ENCODE measurements at regions not wholly inside any gene's neighbourhood (a gene's known extent, or its start where the extent isn't known, plus 50 kb on each side); places are given as distances from the start of the nearest gene placed in this dataset.

- no peaks in the 10 kb centered on the region for H3K4me1 ChIP-seq (ENCODE audit: control insufficient read depth, insufficient read depth, low read depth, low read length)
Observed at GRCh38 chr1:229964281-229964680, 102.8 kb upstream of the GALNT2 start.

GRCh38 chr1:229970714-229971113 lies 96.3 kb upstream of the GALNT2 start:
- H2BK5ac ChIP-seq (ENCODE audit: low read depth, low read length, poor library complexity, severe bottlenecking) = no peak overlapping the region
- peaks cover 2% of the 10 kb centered on the region for H3K4me1 ChIP-seq (ENCODE audit: control insufficient read depth, insufficient read depth, low read depth, low read length)
- H3K9ac ChIP-seq (ENCODE audit: low read length) = no peak overlapping the region
- no peak overlapping the region for H2BK15ac ChIP-seq (ENCODE audit: low read depth, poor library complexity, severe bottlenecking)
- H3K4me2 ChIP-seq (ENCODE audit: low read length, poor library complexity, severe bottlenecking) = no peak overlapping the region
- 87% methylated on average over 7 of the region's 8 CpGs for WGBS
- H3K27me3 ChIP-seq (ENCODE audit: control insufficient read depth in 1 of 2, insufficient read depth in 1 of 2, low read length in 2 of 2) = peaks cover 0 to 7% of the 10 kb centered on the region in 2 experiments
- no peak overlapping the region for H2BK120ac ChIP-seq (ENCODE audit: low read depth, low read length)
- no peak overlapping the region for H4K8ac ChIP-seq (ENCODE audit: low read length)
- no peak overlapping the region for H2BK12ac ChIP-seq (ENCODE audit: low read length in 2 of 2)
- no peak overlapping the region for H3K4ac ChIP-seq (ENCODE audit: low read depth in 1 of 2, low read length in 2 of 2)
- H3K27ac ChIP-seq (ENCODE audit: low read length, poor library complexity, severe bottlenecking) = no peak overlapping the region
- H2AK5ac ChIP-seq (ENCODE audit: low read length, severe bottlenecking) = no peak overlapping the region
- peaks cover 5% of the 10 kb centered on the region for H3K9me3 ChIP-seq (ENCODE audit: control insufficient read depth, low read length)
- no peak overlapping the region for H3K14ac ChIP-seq (ENCODE audit: low read length in 2 of 2)
- no peak overlapping the region for H4K91ac ChIP-seq (ENCODE audit: low read length)
- DNase-seq = no peak
- no peaks in the 10 kb centered on the region for H3K79me1 ChIP-seq (replicated peaks; ENCODE audit: low read length, poor library complexity, severe bottlenecking)
- no peak overlapping the region for H3K18ac ChIP-seq (ENCODE audit: low read depth in 1 of 2, low read length in 2 of 2)
- no peak overlapping the region for H3K23ac ChIP-seq (ENCODE audit: low read length in 2 of 2)
- no peak overlapping the region for H2AFZ ChIP-seq (ENCODE audit: low read depth, low read length)
- no peak overlapping the region for H3K4me3 ChIP-seq (ENCODE audit: insufficient read depth in 1 of 2, low read depth in 1 of 2, low read length in 2 of 2)
- H3K36me3 ChIP-seq (ENCODE audit: control insufficient read depth in 1 of 2, insufficient read depth in 2 of 2, low read depth in 1 of 2, low read length in 2 of 2) = no peaks in the 10 kb centered on the region

More at GRCh38 chr1:229964281-229964680, 102.8 kb upstream of the GALNT2 start:
- H3K27ac ChIP-seq (ENCODE audit: low read length, poor library complexity, severe bottlenecking) = no peak overlapping the region
- no peak for DNase-seq
- H3K4me2 ChIP-seq (ENCODE audit: low read length, poor library complexity, severe bottlenecking) = no peak overlapping the region
- WGBS = 80% methylated on average over 1 of the region's 2 CpGs
- H3K23ac ChIP-seq (ENCODE audit: low read length in 2 of 2) = no peak overlapping the region
- no peaks in the 10 kb centered on the region for H3K79me1 ChIP-seq (replicated peaks; ENCODE audit: low read length, poor library complexity, severe bottlenecking)
- no peak overlapping the region for H3K4ac ChIP-seq (ENCODE audit: low read depth in 1 of 2, low read length in 2 of 2)
- no peak overlapping the region for H3K4me3 ChIP-seq (ENCODE audit: insufficient read depth in 1 of 2, low read depth in 1 of 2, low read length in 2 of 2)
- no peak overlapping the region for H2BK15ac ChIP-seq (ENCODE audit: low read depth, poor library complexity, severe bottlenecking)
- no peak overlapping the region for H2AK5ac ChIP-seq (ENCODE audit: low read length, severe bottlenecking)
- no peak overlapping the region for H3K14ac ChIP-seq (ENCODE audit: low read length in 2 of 2)
- no peak overlapping the region for H2BK12ac ChIP-seq (ENCODE audit: low read length in 2 of 2)
- no peak overlapping the region for H2BK120ac ChIP-seq (ENCODE audit: low read depth, low read length)
- no peak overlapping the region for H2AFZ ChIP-seq (ENCODE audit: low read depth, low read length)
- H2BK5ac ChIP-seq (ENCODE audit: low read depth, low read length, poor library complexity, severe bottlenecking) = no peak overlapping the region
- no peak overlapping the region for H3K9ac ChIP-seq (ENCODE audit: low read length)
- no peak overlapping the region for H4K91ac ChIP-seq (ENCODE audit: low read length)
- H4K8ac ChIP-seq (ENCODE audit: low read length) = no peak overlapping the region
- H3K27me3 ChIP-seq (ENCODE audit: control insufficient read depth in 1 of 2, insufficient read depth in 1 of 2, low read length in 2 of 2) = peaks cover 0 to 3% of the 10 kb centered on the region in 2 experiments
- no peaks in the 10 kb centered on the region for H3K9me3 ChIP-seq (ENCODE audit: control insufficient read depth, low read length)
- no peaks in the 10 kb centered on the region for H3K36me3 ChIP-seq (ENCODE audit: control insufficient read depth in 1 of 2, insufficient read depth in 2 of 2, low read depth in 1 of 2, low read length in 2 of 2)
- H3K18ac ChIP-seq (ENCODE audit: low read depth in 1 of 2, low read length in 2 of 2) = no peak overlapping the region

GRCh38 chr1:229971141-229971540 lies 95.9 kb upstream of the GALNT2 start:
- no peaks in the 10 kb centered on the region for H3K36me3 ChIP-seq (ENCODE audit: control insufficient read depth in 1 of 2, insufficient read depth in 2 of 2, low read depth in 1 of 2, low read length in 2 of 2)
- H3K9ac ChIP-seq (ENCODE audit: low read length) = no peak overlapping the region
- no peak overlapping the region for H2AK5ac ChIP-seq (ENCODE audit: low read length, severe bottlenecking)
- H3K4ac ChIP-seq (ENCODE audit: low read depth in 1 of 2, low read length in 2 of 2) = no peak overlapping the region
- H3K14ac ChIP-seq (ENCODE audit: low read length in 2 of 2) = no peak overlapping the region
- H2AFZ ChIP-seq (ENCODE audit: low read depth, low read length) = no peak overlapping the region
- H2BK12ac ChIP-seq (ENCODE audit: low read length in 2 of 2) = no peak overlapping the region
- no peak overlapping the region for H3K27ac ChIP-seq (ENCODE audit: low read length, poor library complexity, severe bottlenecking)
- H3K4me2 ChIP-seq (ENCODE audit: low read length, poor library complexity, severe bottlenecking) = no peak overlapping the region
- no peak overlapping the region for H3K4me3 ChIP-seq (ENCODE audit: insufficient read depth in 1 of 2, low read depth in 1 of 2, low read length in 2 of 2)
- no peak overlapping the region for H3K23ac ChIP-seq (ENCODE audit: low read length in 2 of 2)
- peaks cover 9% of the 10 kb centered on the region for H3K9me3 ChIP-seq (ENCODE audit: control insufficient read depth, low read length)
- H3K79me1 ChIP-seq (replicated peaks; ENCODE audit: low read length, poor library complexity, severe bottlenecking) = no peaks in the 10 kb centered on the region
- no peak overlapping the region for H2BK15ac ChIP-seq (ENCODE audit: low read depth, poor library complexity, severe bottlenecking)
- H2BK120ac ChIP-seq (ENCODE audit: low read depth, low read length) = no peak overlapping the region
- DNase-seq = no peak
- 90% methylated on average over 13 of the region's 13 CpGs for WGBS
- H2BK5ac ChIP-seq (ENCODE audit: low read depth, low read length, poor library complexity, severe bottlenecking) = no peak overlapping the region
- no peak overlapping the region for H4K8ac ChIP-seq (ENCODE audit: low read length)
- H3K18ac ChIP-seq (ENCODE audit: low read depth in 1 of 2, low read length in 2 of 2) = no peak overlapping the region
- H3K4me1 ChIP-seq (ENCODE audit: control insufficient read depth, insufficient read depth, low read depth, low read length) = peaks cover 2% of the 10 kb centered on the region
- H3K27me3 ChIP-seq (ENCODE audit: control insufficient read depth in 1 of 2, insufficient read depth in 1 of 2, low read length in 2 of 2) = peaks cover 0 to 7% of the 10 kb centered on the region in 2 experiments
- H4K91ac ChIP-seq (ENCODE audit: low read length) = no peak overlapping the region

- H2BK15ac ChIP-seq (ENCODE audit: low read depth, poor library complexity, severe bottlenecking) = no peak overlapping the region
- no peak overlapping the region for H4K8ac ChIP-seq (ENCODE audit: low read length)
- H3K4me2 ChIP-seq (ENCODE audit: low read length, poor library complexity, severe bottlenecking) = no peak overlapping the region
- peaks cover 2% of the 10 kb centered on the region for H3K4me1 ChIP-seq (ENCODE audit: control insufficient read depth, insufficient read depth, low read depth, low read length)
- H3K27me3 ChIP-seq (ENCODE audit: control insufficient read depth in 1 of 2, insufficient read depth in 1 of 2, low read length in 2 of 2) = peaks cover 0 to 3% of the 10 kb centered on the region in 2 experiments
- H3K36me3 ChIP-seq (ENCODE audit: control insufficient read depth in 1 of 2, insufficient read depth in 2 of 2, low read depth in 1 of 2, low read length in 2 of 2) = no peaks in the 10 kb centered on the region
- no peak overlapping the region for H2BK5ac ChIP-seq (ENCODE audit: low read depth, low read length, poor library complexity, severe bottlenecking)
- WGBS = 83% methylated on average over 9 of the region's 9 CpGs
- H3K14ac ChIP-seq (ENCODE audit: low read length in 2 of 2) = no peak overlapping the region
- DNase-seq = no peak
- no peak overlapping the region for H3K18ac ChIP-seq (ENCODE audit: low read depth in 1 of 2, low read length in 2 of 2)
- H2BK120ac ChIP-seq (ENCODE audit: low read depth, low read length) = no peak overlapping the region
- no peak overlapping the region for H3K9ac ChIP-seq (ENCODE audit: low read length)
- H3K4me3 ChIP-seq (ENCODE audit: insufficient read depth in 1 of 2, low read depth in 1 of 2, low read length in 2 of 2) = no peak overlapping the region
- H2AFZ ChIP-seq (ENCODE audit: low read depth, low read length) = no peak overlapping the region
- no peaks in the 10 kb centered on the region for H3K79me1 ChIP-seq (replicated peaks; ENCODE audit: low read length, poor library complexity, severe bottlenecking)
- H3K27ac ChIP-seq (ENCODE audit: low read length, poor library complexity, severe bottlenecking) = no peak overlapping the region
- H2AK5ac ChIP-seq (ENCODE audit: low read length, severe bottlenecking) = no peak overlapping the region
- no peak overlapping the region for H3K23ac ChIP-seq (ENCODE audit: low read length in 2 of 2)
- no peak overlapping the region for H2BK12ac ChIP-seq (ENCODE audit: low read length in 2 of 2)
- no peak overlapping the region for H4K91ac ChIP-seq (ENCODE audit: low read length)
- H3K9me3 ChIP-seq (ENCODE audit: control insufficient read depth, low read length) = peaks cover 18% of the 10 kb centered on the region
- no peak overlapping the region for H3K4ac ChIP-seq (ENCODE audit: low read depth in 1 of 2, low read length in 2 of 2)
Observed at GRCh38 chr1:229972600-229973296, 94.3 kb upstream of the GALNT2 start.

Measured in mesenchymal stem cell (in vitro differentiated cells and primary cell).